Right atrium auricular region (tissue), 2 donors: ENCODE measurements at regions not wholly inside any gene's neighbourhood (a gene's known extent, or its start where the extent isn't known, plus 50 kb on each side); places are given as distances from the start of the nearest gene placed in this dataset.
"Not testable (repeated sequence)": the region's sequence is repeated elsewhere in the genome, so short reads cannot be mapped to it uniquely, and the experiment has no call there.

Source experiments
- DNase-seq: peaks from one replicate; pipeline ENCODE4 v3.0.0-alpha.2; 2019; ENCODE audit warnings: low spot score
- H3K27ac ChIP-seq, 2 donors: fragments of 200-600 bp; sonication (generic); 1 replicate in 1 of 2; 2 replicates in 1 of 2; pipeline ENCODE4 v1.5.1; 2016 to 2019
- H3K27me3 ChIP-seq, 2 donors: fragments of 200-600 bp; sonication (generic); one replicate each; pipeline versions ENCODE4 v1.5.1 to v1.6.0; 2017 to 2019
- H3K36me3 ChIP-seq: fragments of 200-600 bp; sonication (generic); one replicate; pipeline ENCODE4 v1.5.1; 2016
- H3K4me1 ChIP-seq, 2 donors: fragments of 200-600 bp; sonication (generic); one replicate each; pipeline versions ENCODE4 v1.5.1 to v1.6.0; 2017 to 2019
- H3K4me3 ChIP-seq, 2 donors: fragments of 200-600 bp; sonication (generic); 1 replicate in 1 of 2; 2 replicates in 1 of 2; pipeline ENCODE4 v1.5.1; 2017 to 2019; ENCODE audit warnings: mild to moderate bottlenecking in 1 of 2, moderate library complexity in 1 of 2
- H3K9me3 ChIP-seq, 2 donors: fragments of 200-600 bp; sonication (generic); one replicate each; pipeline ENCODE4 v1.5.1; 2019
- TF ChIP-seq, protein P1 (sequence below), 2 donors: fragments of 200-600 bp; sonication (generic); IDR thresholded peaks; one replicate each; pipeline ENCODE4 v1.5.1; 2019; ENCODE audit warnings: antibody characterized with exemption in 2 of 2

DNA sequence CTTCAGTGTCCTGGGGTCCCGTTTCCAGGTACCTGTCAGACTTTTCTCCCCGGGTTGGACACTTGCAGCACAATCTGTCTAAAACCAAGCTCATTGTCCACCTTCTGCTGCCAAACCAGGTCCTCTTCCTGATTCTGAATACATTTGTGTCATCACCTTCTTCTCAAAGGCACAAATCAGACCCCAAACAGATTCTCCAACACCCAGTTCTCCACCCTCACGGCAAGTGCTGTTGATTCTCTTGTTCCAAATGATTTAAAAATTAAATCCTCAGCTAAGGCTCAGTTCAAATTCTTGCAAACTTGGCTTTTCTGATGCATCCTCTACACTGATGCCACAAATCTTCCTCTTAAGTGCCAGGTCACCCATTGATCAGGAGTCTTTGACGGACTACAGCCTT lies 122.5 kb upstream of the LDB2 start:
- H3K27ac ChIP-seq, result no peak overlapping the region
- H3K27me3 ChIP-seq, result no peaks in the 10 kb centered on the region
- H3K4me3 ChIP-seq, result no peak overlapping the region
- no peaks in the 10 kb centered on the region for H3K9me3 ChIP-seq
- H3K36me3 ChIP-seq, result no peaks in the 10 kb centered on the region
- DNase-seq, result no peak
- TF ChIP-seq, protein P1, sequence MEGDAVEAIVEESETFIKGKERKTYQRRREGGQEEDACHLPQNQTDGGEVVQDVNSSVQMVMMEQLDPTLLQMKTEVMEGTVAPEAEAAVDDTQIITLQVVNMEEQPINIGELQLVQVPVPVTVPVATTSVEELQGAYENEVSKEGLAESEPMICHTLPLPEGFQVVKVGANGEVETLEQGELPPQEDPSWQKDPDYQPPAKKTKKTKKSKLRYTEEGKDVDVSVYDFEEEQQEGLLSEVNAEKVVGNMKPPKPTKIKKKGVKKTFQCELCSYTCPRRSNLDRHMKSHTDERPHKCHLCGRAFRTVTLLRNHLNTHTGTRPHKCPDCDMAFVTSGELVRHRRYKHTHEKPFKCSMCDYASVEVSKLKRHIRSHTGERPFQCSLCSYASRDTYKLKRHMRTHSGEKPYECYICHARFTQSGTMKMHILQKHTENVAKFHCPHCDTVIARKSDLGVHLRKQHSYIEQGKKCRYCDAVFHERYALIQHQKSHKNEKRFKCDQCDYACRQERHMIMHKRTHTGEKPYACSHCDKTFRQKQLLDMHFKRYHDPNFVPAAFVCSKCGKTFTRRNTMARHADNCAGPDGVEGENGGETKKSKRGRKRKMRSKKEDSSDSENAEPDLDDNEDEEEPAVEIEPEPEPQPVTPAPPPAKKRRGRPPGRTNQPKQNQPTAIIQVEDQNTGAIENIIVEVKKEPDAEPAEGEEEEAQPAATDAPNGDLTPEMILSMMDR (IDR thresholded peaks at IDR 0.05), result no peak
- H3K4me1 ChIP-seq, result no peaks in the 10 kb centered on the region

- Histone ChIP-seq H3K27ac (no peak overlapping the region), H3K9me3 (no peaks in the 10 kb centered on the region), H3K27me3 (no peaks in the 10 kb centered on the region), H3K36me3 (no peaks in the 10 kb centered on the region), H3K4me3 (no peak overlapping the region), H3K4me1 (no peaks in the 10 kb centered on the region)
- TF ChIP-seq, protein P1 (IDR thresholded peaks at IDR 0.05), result no peak
- no peak for DNase-seq
Observed at GRCh38 chr4:17020451-17020850, 122.0 kb upstream of the LDB2 start.

DNA sequence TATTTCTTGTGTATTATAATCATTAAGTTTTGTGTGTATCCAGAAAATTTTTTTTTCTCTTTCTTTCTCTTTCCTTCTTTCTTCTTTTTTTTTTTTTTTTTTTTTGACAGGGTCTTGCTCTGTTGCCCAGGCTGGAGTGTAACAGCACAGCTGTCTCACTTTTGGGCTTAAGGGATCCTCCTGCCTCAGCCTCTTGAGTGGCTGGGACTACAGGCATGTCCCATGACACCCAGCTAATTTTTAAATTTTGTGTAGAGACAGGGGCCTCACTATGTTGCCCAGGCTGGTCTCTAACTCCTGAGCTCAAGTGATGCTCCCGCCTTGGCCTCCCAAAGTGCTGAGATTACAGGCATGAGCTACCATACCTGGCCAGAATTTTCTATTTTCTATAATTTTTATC lies 120.2 kb upstream of the LDB2 start:
- not testable (repeated sequence) for DNase-seq

GRCh38 chr4:17018013-17018412 lies 119.6 kb upstream of the LDB2 start:
- no peaks in the 10 kb centered on the region for H3K27me3 ChIP-seq
- no peaks in the 10 kb centered on the region for H3K4me1 ChIP-seq
- no peaks in the 10 kb centered on the region for H3K36me3 ChIP-seq
- peaks cover 0 to 8% of the 10 kb centered on the region in 2 donors for H3K9me3 ChIP-seq
- DNase-seq, result no peak
- TF ChIP-seq, protein P1 (IDR thresholded peaks at IDR 0.05), result no peak
- H3K27ac ChIP-seq, result no peak overlapping the region
- no peak overlapping the region for H3K4me3 ChIP-seq

More for the DNA sequence above, 120.2 kb upstream of the LDB2 start:
- not testable (repeated sequence) for H3K27me3 ChIP-seq, H3K4me3 ChIP-seq, H3K9me3 ChIP-seq, H3K4me1 ChIP-seq, H3K27ac ChIP-seq, H3K36me3 ChIP-seq

DNA sequence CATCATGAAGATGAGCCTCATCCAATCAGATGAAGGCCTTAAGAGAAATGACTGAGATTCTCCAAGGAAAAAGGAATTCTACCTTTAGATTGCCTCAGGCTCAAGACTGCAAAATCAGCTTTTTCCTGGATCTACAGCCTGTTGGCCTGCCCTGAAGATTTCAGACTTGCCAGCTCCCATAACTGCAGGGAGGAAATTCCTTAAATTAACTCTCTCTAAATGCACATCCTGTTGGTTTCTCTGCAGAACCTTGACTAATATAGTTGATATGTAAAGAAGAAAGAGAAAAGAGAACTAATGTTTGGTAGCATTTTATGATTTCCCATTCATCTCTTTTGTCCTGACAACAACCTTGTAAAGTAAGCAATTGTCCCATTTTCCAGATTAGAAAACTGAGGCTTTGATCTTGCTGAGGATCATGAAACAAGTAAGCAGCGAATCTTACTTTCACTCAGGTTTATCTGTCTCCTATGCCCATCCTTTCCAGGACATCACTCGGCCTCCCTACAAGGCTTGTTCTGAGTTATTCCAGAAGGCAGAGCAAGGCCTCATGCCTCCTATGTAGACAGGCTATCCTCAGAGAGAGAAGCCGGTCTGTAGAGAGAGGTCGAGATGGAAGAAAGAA lies 115.0 kb upstream of the LDB2 start:
- no peaks in the 10 kb centered on the region for H3K27me3 ChIP-seq
- no peaks in the 10 kb centered on the region for H3K4me1 ChIP-seq
- peaks cover 0 to 8% of the 10 kb centered on the region in 2 donors for H3K9me3 ChIP-seq
- TF ChIP-seq, protein P1 (IDR thresholded peaks at IDR 0.05), result no peak
- no peak overlapping the region for H3K27ac ChIP-seq
- no peak for DNase-seq
- no peaks in the 10 kb centered on the region for H3K36me3 ChIP-seq
- H3K4me3 ChIP-seq, result no peak overlapping the region

GRCh38 chr4:17012451-17012850 lies 114.0 kb upstream of the LDB2 start:
- DNase-seq, result no peak
- H3K4me1 ChIP-seq, result no peaks in the 10 kb centered on the region
- H3K4me3 ChIP-seq, result no peak overlapping the region
- no peaks in the 10 kb centered on the region for H3K27me3 ChIP-seq
- H3K9me3 ChIP-seq, result peaks cover 0 to 8% of the 10 kb centered on the region in 2 donors
- no peak overlapping the region for H3K27ac ChIP-seq
- TF ChIP-seq, protein P1 (IDR thresholded peaks at IDR 0.05), result no peak
- H3K36me3 ChIP-seq, result no peaks in the 10 kb centered on the region
